ENCODE measurements at regions not wholly inside any gene's neighbourhood (a gene's known extent, or its start where the extent isn't known, plus 50 kb on each side); places are given as distances from the start of the nearest gene placed in this dataset.

DNA sequence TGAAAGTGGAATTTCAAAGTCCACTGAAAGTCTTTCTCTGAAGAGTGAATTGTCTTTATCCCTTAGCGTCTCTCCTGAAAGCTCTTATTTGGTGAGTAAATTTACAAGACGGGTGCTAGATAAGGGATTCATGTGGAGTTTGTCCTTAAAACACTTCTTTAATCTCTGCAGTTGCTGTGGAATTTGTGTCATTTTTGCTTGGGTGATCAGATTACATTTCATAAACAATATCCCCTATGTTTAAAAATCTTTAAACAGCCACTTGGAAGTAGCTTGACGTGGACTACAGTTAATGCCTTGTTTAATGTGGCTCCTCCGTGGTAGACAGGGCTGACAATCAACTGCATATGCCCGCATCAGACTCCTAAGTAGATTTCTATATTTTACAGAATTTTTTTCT is 175.4 kb upstream of the ZNF217 start:
- Mint-ChIP-seq H3K9me3 (no peaks in the 10 kb centered on the region), H3K4me1 (peaks cover 39 to 41% of the 10 kb centered on the region in 2 experiments), H3K4me3 (no peak overlapping the region), H3K36me3 (ENCODE audit: insufficient read depth in 1 of 3, low read depth in 3 of 3) (no peaks in the 10 kb centered on the region; a peak in 1 of 7 replicates), H3K27me3 (ENCODE audit: low read depth) (no peaks in the 10 kb centered on the region; the same call in 1 of the 2 replicates), H3K27ac (peak overlapping the region in 2 of 3 experiments; percentile 11 to 27; a peak in 4 of 7 replicates)
- Histone ChIP-seq H3K14ac (ENCODE audit: insufficient read depth, low read length) (no peak overlapping the region), H4K20me1 (ENCODE audit: control insufficient read depth, insufficient read depth, insufficient read length) (no peaks in the 10 kb centered on the region), H3K4me2 (ENCODE audit: insufficient read depth, insufficient read length, low read length) (no peak overlapping the region), H3K79me2 (ENCODE audit: insufficient read depth, low read length) (no peaks in the 10 kb centered on the region), H3K18ac (ENCODE audit: insufficient read length, low read depth, low read length) (no peak overlapping the region), H4K5ac (ENCODE audit: insufficient read length, low read depth, low read length) (no peak overlapping the region), H3K79me1 (ENCODE audit: insufficient read depth, low read depth, low read length, poor library complexity, severe bottlenecking) (no peaks in the 10 kb centered on the region), H3T11ph (ENCODE audit: low read length) (no peak overlapping the region), H2BK15ac (ENCODE audit: low read depth, low read length) (no peak overlapping the region), H2BK12ac (ENCODE audit: insufficient read length, low read depth, low read length) (peak overlapping the region; percentile 62), H3K56ac (ENCODE audit: insufficient read length, low read depth, low read length) (no peak overlapping the region), H3K4me1 (ENCODE audit: insufficient read depth, low read length) (peaks cover 10% of the 10 kb centered on the region), H3K4ac (ENCODE audit: low read depth, low read length) (no peak overlapping the region), H3K23me2 (ENCODE audit: insufficient read length, low read depth, low read length, poor library complexity, severe bottlenecking) (no peaks in the 10 kb centered on the region), H2BK120ac (ENCODE audit: low read depth, low read length, poor library complexity, severe bottlenecking) (no peak overlapping the region), H2AFZ (ENCODE audit: low read length) (no peak overlapping the region), H2AK5ac (ENCODE audit: insufficient read length, low read length) (no peak overlapping the region), H3K9ac (ENCODE audit: extremely low read depth, insufficient read length, low read length) (no peak overlapping the region), H2BK5ac (ENCODE audit: insufficient read length, low read length) (no peak overlapping the region), H3K27ac (ENCODE audit: insufficient read length, low read depth, low read length) (no peak overlapping the region), H2BK20ac (ENCODE audit: low read depth, low read length, poor library complexity, severe bottlenecking) (no peak overlapping the region), H3K9me3 (ENCODE audit: control insufficient read depth, low read depth, low read length) (no peaks in the 10 kb centered on the region), H4K91ac (ENCODE audit: insufficient read length, low read depth, low read length) (no peak overlapping the region), H3K23ac (ENCODE audit: insufficient read length, low read depth, low read length) (no peak overlapping the region), H3K27me3 (ENCODE audit: insufficient read depth, low read length) (no peaks in the 10 kb centered on the region), H4K8ac (replicated peaks; ENCODE audit: insufficient read length, low read depth, low read length) (no peak overlapping the region)
- no peak for TF ChIP-seq CTCF (conservative IDR thresholded peaks at IDR 0.05)
- no peak for DNase-seq
- WGBS (ENCODE audit: extremely low coverage, insufficient read length, low lambda C conversion rate): no CpG with 5 or more reads among the region's 5 CpGs
